Gastroesophageal sphincter (tissue), 4 donors: ENCODE measurements at regions not wholly inside any gene's neighbourhood (a gene's known extent, or its start where the extent isn't known, plus 50 kb on each side); places are given as distances from the start of the nearest gene placed in this dataset.
"Not testable (repeated sequence)": the region's sequence is repeated elsewhere in the genome, so short reads cannot be mapped to it uniquely, and the experiment has no call there.

ENCODE experiments used
- ATAC-seq: fragments of 150-250 bp; one replicate; pipeline ENCODE4 v1.9.1; 2016; ENCODE audit warnings: mild to moderate bottlenecking, moderate library complexity
- H3K27ac ChIP-seq, 4 donors: fragments of 200-600 bp; sonication (generic) in 3 of 4; 1 replicate in 3 of 4; 2 replicates in 1 of 4; pipeline ENCODE4 v1.5.1; 2016 to 2019
- H3K27me3 ChIP-seq: fragments of 200-600 bp; sonication (generic); one replicate; pipeline ENCODE4 v1.5.1; 2019
- H3K36me3 ChIP-seq, 2 donors: fragments of 200-600 bp; sonication (generic); one replicate each; pipeline ENCODE4 v1.5.1; 2019; ENCODE audit warnings: control low read depth in 1 of 2
- H3K4me1 ChIP-seq, 3 donors: fragments of 200-600 bp; sonication (generic); 1 replicate in 2 of 3; 2 replicates in 1 of 3; pipeline ENCODE4 v1.5.1; 2016 to 2019; ENCODE audit warnings: control low read depth in 2 of 3
- H3K4me3 ChIP-seq, 2 donors: fragments of 200-600 bp; sonication (generic); one replicate each; pipeline ENCODE4 v1.5.1; 2019; ENCODE audit warnings: mild to moderate bottlenecking in 1 of 2, moderate library complexity in 1 of 2
- H3K9me3 ChIP-seq, 3 donors: fragments of 200-600 bp; sonication (generic); one replicate each; pipeline ENCODE4 v1.5.1; 2017 to 2019; ENCODE audit warnings: control low read depth in 2 of 3
- CTCF ChIP-seq, 4 experiments: fragments of 200-600 bp in 2 of 4; fragments of 450-650 bp in 2 of 4; sonication (generic) in 1 of 4; IDR thresholded peaks; one replicate each; pipeline ENCODE4 v1.5.1; 2017 to 2019; ENCODE audit warnings: antibody characterized with exemption in 4 of 4, mild to moderate bottlenecking in 2 of 4, moderate library complexity in 2 of 4
- EP300 ChIP-seq: sonication (generic); formaldehyde crosslinking; IDR thresholded peaks from one replicate; pipeline ENCODE4 v1.6.1; 2017; ENCODE audit warnings: antibody characterized with exemption, mild to moderate bottlenecking
- POLR2A ChIP-seq, 2 donors: fragments of 450-650 bp; IDR thresholded peaks; one replicate each; pipeline ENCODE4 v1.6.1; 2017; ENCODE audit warnings: antibody characterized with exemption in 2 of 2, mild to moderate bottlenecking in 2 of 2, moderate library complexity in 1 of 2
- POLR2AphosphoS5 ChIP-seq: sonication (generic); formaldehyde crosslinking; IDR thresholded peaks from one replicate; pipeline ENCODE4 v1.6.1; 2017; ENCODE audit warnings: antibody characterized with exemption
- WGBS, 2 donors: methylation state at CpG; one replicate each; pipeline ENCODE4 v1.1.5; 2018; ENCODE audit warnings: low coverage in 1 of 2; 5-methylcytosine and 5-hydroxymethylcytosine counted together

DNA sequence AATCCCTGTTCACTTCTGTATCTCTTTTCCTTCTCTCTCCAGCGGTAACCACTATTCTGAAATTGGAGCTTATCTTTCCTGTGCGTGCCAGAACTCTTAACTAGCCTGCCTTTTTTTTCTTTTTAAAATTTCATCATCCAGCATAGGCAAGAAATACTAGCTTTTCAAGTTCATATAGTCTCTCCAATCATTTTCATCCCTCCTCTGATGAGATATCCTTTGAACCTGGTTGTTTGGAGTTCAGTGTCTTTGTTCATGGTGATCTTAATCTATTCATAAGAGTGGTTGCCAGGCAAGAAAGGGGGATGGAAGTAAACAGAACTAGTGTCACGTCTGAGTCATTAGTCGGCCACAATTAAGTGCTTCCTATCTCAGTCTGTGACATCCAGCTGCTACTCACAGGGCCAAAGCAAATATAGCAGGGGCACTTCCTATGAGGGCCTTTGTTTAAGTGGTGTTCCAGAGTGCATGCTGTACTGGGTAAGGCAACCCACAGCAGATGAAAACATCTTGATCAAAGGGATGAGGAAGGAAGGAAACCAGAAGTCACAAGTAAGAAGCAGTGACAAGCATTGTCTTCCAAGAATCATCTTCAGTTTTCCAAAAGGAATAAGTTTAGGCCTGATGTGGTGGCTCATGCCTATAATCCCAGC is 56.4 kb upstream of the XIAP start:
- H3K9me3 ChIP-seq, result no peaks in the 10 kb centered on the region
- WGBS, 2 donors, result 19 to 48% methylated on average over 3 to 4 of the region's 4 CpGs
- H3K36me3 ChIP-seq, result no peaks in the 10 kb centered on the region
- H3K27me3 ChIP-seq, result no peaks in the 10 kb centered on the region
- ATAC-seq, result peak; percentile 36
- no peak overlapping the region for H3K4me3 ChIP-seq
- H3K27ac ChIP-seq, result no peak overlapping the region
- no peak for TF ChIP-seq POLR2A (IDR thresholded peaks at IDR 0.05)
- TF ChIP-seq EP300, result no peak
- no peak for TF ChIP-seq POLR2AphosphoS5
- no peak for TF ChIP-seq CTCF (IDR thresholded peaks at IDR 0.05)
- H3K4me1 ChIP-seq, result no peaks in the 10 kb centered on the region

DNA sequence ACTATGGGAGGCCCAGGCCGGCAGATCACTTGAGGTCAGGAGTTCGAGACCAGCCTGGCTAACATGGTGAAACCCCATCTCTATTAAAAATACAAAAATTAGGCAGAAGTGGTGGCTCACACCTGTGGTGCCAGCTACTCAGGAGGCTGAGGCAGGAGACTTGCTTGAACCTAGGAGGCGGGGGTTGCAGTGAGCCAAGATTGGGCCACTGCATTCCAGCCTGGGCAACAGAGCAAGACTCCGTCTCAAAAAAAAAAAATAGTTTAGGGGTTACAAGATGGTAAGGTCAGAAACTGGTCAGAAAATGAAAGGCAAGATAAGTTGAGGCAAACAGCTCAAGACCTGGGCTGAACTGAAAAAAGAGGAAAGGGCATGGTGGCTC is 55.9 kb upstream of the XIAP start:
- not testable (repeated sequence) for H3K4me1 ChIP-seq, H3K36me3 ChIP-seq, ATAC-seq, H3K4me3 ChIP-seq, H3K9me3 ChIP-seq, H3K27me3 ChIP-seq, H3K27ac ChIP-seq
- 83 to 100% methylated on average over 2 of the region's 4 CpGs for WGBS, 2 donors

- H3K27ac ChIP-seq, result no peak overlapping the region
- 26 to 83% methylated on average over 2 to 3 of the region's 3 CpGs for WGBS, 2 donors
- no peak for ATAC-seq
These were observed 51.9 kb upstream of the XIAP start for GRCh38 chrX:123807835-123808416.

GRCh38 chrX:123809854-123810375 is 49.9 kb upstream of the XIAP start:
- 89 to 93% methylated on average over 3 of the region's 5 CpGs for WGBS, 2 donors
- H3K36me3 ChIP-seq, result no peaks in the 10 kb centered on the region
- no peak overlapping the region for H3K27ac ChIP-seq
- no peaks in the 10 kb centered on the region for H3K9me3 ChIP-seq
- no peak for ATAC-seq
- TF ChIP-seq CTCF (IDR thresholded peaks at IDR 0.05) (no peak), EP300 (no peak), POLR2A (IDR thresholded peaks at IDR 0.05) (no peak), POLR2AphosphoS5 (no peak)
- H3K4me3 ChIP-seq, result no peak overlapping the region
- no peaks in the 10 kb centered on the region for H3K4me1 ChIP-seq
- no peaks in the 10 kb centered on the region for H3K27me3 ChIP-seq

More at GRCh38 chrX:123807835-123808416, 51.9 kb upstream of the XIAP start:
- no peaks in the 10 kb centered on the region for H3K27me3 ChIP-seq
- H3K4me1 ChIP-seq, result no peaks in the 10 kb centered on the region
- no peak overlapping the region for H3K4me3 ChIP-seq
- no peaks in the 10 kb centered on the region for H3K36me3 ChIP-seq
- no peaks in the 10 kb centered on the region for H3K9me3 ChIP-seq
- TF ChIP-seq POLR2A (IDR thresholded peaks at IDR 0.05) (no peak), CTCF (IDR thresholded peaks at IDR 0.05) (no peak), POLR2AphosphoS5 (no peak), EP300 (no peak)
